ENCODE measurements at regions not wholly inside any gene's neighbourhood (a gene's known extent, or its start where the extent isn't known, plus 50 kb on each side); places are given as distances from the start of the nearest gene placed in this dataset.
"Not testable (repeated sequence)": the region's sequence is repeated elsewhere in the genome, so short reads cannot be mapped to it uniquely, and the experiment has no call there.

GRCh38 chr2:125886153-125886552, 769.8 kb upstream of the GYPC start:
- no peak for DNase-seq

- DNase-seq = no peak
Observed at GRCh38 chr2:125901278-125901677, 754.7 kb upstream of the GYPC start.

- DNase-seq = no peak
Observed at GRCh38 chr2:125925891-125926546, 729.9 kb upstream of the GYPC start.

GRCh38 chr2:125935559-125935958, 720.4 kb upstream of the GYPC start:
- no peak for DNase-seq

GRCh38 chr2:125942585-125943424, 713.2 kb upstream of the GYPC start:
- DNase-seq = no peak

GRCh38 chr2:125959047-125959446, 696.9 kb upstream of the GYPC start:
- DNase-seq = no peak

- no peak for DNase-seq
Observed at GRCh38 chr2:125961739-125962138, 694.2 kb upstream of the GYPC start.

- peak; percentile 19 for DNase-seq
Observed at GRCh38 chr2:125979886-125980285, 676.1 kb upstream of the GYPC start.

GRCh38 chr2:125983364-125983763, 672.6 kb upstream of the GYPC start:
- no peak for DNase-seq

- DNase-seq = no peak
Observed at GRCh38 chr2:126029316-126029715, 626.6 kb upstream of the GYPC start.

- no peak for DNase-seq
Observed at GRCh38 chr2:126038861-126039260, 617.1 kb upstream of the GYPC start.

- no peak for DNase-seq
Observed at GRCh38 chr2:126041391-126042047, 614.4 kb upstream of the GYPC start.

- no peak for DNase-seq
Observed at GRCh38 chr2:126042089-126042488, 613.9 kb upstream of the GYPC start.

- DNase-seq = no peak
Observed at GRCh38 chr2:126048719-126049118, 607.2 kb upstream of the GYPC start.

- no peak for DNase-seq
Observed at GRCh38 chr2:126049461-126049860, 606.5 kb upstream of the GYPC start.

- no peak for DNase-seq
Observed at GRCh38 chr2:126050991-126051736, 604.8 kb upstream of the GYPC start.

GRCh38 chr2:126051737-126052240, 604.2 kb upstream of the GYPC start:
- DNase-seq = not testable (repeated sequence)

GRCh38 chr2:126059379-126059778, 596.6 kb upstream of the GYPC start:
- no peak for DNase-seq

- no peak for DNase-seq
Observed at GRCh38 chr2:126085011-126085795, 570.8 kb upstream of the GYPC start.

- no peak for DNase-seq
Observed at GRCh38 chr2:126100962-126101361, 555.0 kb upstream of the GYPC start.

GRCh38 chr2:126106006-126106405, 550.0 kb upstream of the GYPC start:
- DNase-seq = no peak

GRCh38 chr2:126107883-126108282, 548.1 kb upstream of the GYPC start:
- no peak for DNase-seq

Measured in NCI-H1694 treated with DMSO at 0.1 percent for 48 hours (cell line).